HCT116 (cell line): ENCODE measurements at regions not wholly inside any gene's neighbourhood (a gene's known extent, or its start where the extent isn't known, plus 50 kb on each side); places are given as distances from the start of the nearest gene placed in this dataset.

Experiments
- POLR2A ChIP-seq: IDR thresholded peaks from 2 replicates; pipeline ENCODE4 v1.7.0; 2011; ENCODE audit warnings: borderline replicate concordance; ENCODE audit not compliant: insufficient read depth, insufficient read length; ENCODE audit errors: extremely low read depth
- TF ChIP-seq, protein P1 (sequence below): IDR thresholded peaks from 2 replicates; pipeline ENCODE4 v1.6.1; 2012
- TF ChIP-seq, protein P2 (sequence below), 3 experiments: fragments of 200-600 bp in 1 of 3; sonication (generic) in 1 of 3; IDR thresholded peaks in 2 of 3; conservative IDR thresholded peaks in 1 of 3; 2 replicates each; pipeline ENCODE4 v1.5.1; 2012 to 2017; ENCODE audit warnings: low read depth in 2 of 3, low read length in 2 of 3, antibody characterized with exemption in 1 of 3, borderline replicate concordance in 1 of 3, control low read depth in 1 of 3, mild to moderate bottlenecking in 1 of 3, mixed read lengths in 1 of 3, mixed run types in 1 of 3, moderate library complexity in 1 of 3; ENCODE audit not compliant: insufficient read depth in 1 of 3

DNA sequence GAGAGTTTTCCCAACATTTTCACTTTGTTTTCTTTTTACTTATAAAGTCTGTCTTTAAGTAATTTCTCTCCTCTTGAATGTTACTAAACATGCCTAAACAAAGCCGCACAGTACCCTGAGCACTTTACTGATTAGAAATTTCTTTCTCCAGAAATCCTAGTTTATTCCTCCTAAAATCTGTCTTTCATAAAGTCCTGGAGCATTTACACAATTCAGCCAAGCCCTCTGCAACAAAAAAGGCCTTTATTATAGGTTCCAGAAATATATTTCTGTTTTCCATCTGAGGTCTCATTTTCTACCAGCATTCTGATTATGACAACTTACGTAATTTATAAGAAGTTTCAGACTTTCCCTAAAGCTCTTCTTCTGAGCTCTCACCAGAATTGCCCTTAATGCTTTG, 549.5 kb upstream of the OLFM3 start:
- TF ChIP-seq, protein P1, sequence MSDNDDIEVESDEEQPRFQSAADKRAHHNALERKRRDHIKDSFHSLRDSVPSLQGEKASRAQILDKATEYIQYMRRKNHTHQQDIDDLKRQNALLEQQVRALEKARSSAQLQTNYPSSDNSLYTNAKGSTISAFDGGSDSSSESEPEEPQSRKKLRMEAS: no peak
- TF ChIP-seq, protein P2, sequence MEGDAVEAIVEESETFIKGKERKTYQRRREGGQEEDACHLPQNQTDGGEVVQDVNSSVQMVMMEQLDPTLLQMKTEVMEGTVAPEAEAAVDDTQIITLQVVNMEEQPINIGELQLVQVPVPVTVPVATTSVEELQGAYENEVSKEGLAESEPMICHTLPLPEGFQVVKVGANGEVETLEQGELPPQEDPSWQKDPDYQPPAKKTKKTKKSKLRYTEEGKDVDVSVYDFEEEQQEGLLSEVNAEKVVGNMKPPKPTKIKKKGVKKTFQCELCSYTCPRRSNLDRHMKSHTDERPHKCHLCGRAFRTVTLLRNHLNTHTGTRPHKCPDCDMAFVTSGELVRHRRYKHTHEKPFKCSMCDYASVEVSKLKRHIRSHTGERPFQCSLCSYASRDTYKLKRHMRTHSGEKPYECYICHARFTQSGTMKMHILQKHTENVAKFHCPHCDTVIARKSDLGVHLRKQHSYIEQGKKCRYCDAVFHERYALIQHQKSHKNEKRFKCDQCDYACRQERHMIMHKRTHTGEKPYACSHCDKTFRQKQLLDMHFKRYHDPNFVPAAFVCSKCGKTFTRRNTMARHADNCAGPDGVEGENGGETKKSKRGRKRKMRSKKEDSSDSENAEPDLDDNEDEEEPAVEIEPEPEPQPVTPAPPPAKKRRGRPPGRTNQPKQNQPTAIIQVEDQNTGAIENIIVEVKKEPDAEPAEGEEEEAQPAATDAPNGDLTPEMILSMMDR (IDR thresholded peaks at IDR 0.05 in 2 of 3, conservative IDR thresholded peaks at IDR 0.05 in 1 of 3; ENCODE audit: borderline replicate concordance in 1 of 3, insufficient read depth in 1 of 3, low read depth in 2 of 3, low read length in 2 of 3): no peak
- TF ChIP-seq POLR2A: no peak
